ENCODE measurements at regions not wholly inside any gene's neighbourhood (a gene's known extent, or its start where the extent isn't known, plus 50 kb on each side); places are given as distances from the start of the nearest gene placed in this dataset.
"Not testable (repeated sequence)": the region's sequence is repeated elsewhere in the genome, so short reads cannot be mapped to it uniquely, and the experiment has no call there.

- TF ChIP-seq POLR2A (IDR thresholded peaks at IDR 0.05): no peak
- TF ChIP-seq CTCF (IDR thresholded peaks at IDR 0.05): no peak
- H3K9me3 ChIP-seq: no peaks in the 10 kb centered on the region
- peak in 2 of 3 donors; percentile 24 to 72 for DNase-seq
- H3K36me3 ChIP-seq: no peaks in the 10 kb centered on the region
- peak overlapping the region; percentile 32 to 83 (median 66) for H3K27ac ChIP-seq
- no peaks in the 10 kb centered on the region for H3K27me3 ChIP-seq
- peaks cover 0 to 27% (median 0%) of the 10 kb centered on the region in 4 donors for H3K4me1 ChIP-seq
- peak overlapping the region in 3 of 4 donors; percentile 1 to 11 (median 1) for H3K4me3 ChIP-seq
Measured at GRCh38 chr15:38129531-38130204, 123.0 kb upstream of the SPRED1 start.

GRCh38 chr15:38130205-38130567, 122.5 kb upstream of the SPRED1 start:
- H3K4me1 ChIP-seq: peaks cover 0 to 27% (median 0%) of the 10 kb centered on the region in 4 donors
- no peaks in the 10 kb centered on the region for H3K36me3 ChIP-seq
- TF ChIP-seq CTCF (IDR thresholded peaks at IDR 0.05) (no peak), POLR2A (IDR thresholded peaks at IDR 0.05) (no peak)
- no peaks in the 10 kb centered on the region for H3K27me3 ChIP-seq
- H3K9me3 ChIP-seq: no peaks in the 10 kb centered on the region
- DNase-seq: no peak
- H3K27ac ChIP-seq: peak overlapping the region; percentile 32 to 83 (median 66)
- H3K4me3 ChIP-seq: peak overlapping the region in 3 of 4 donors; percentile 1 to 11 (median 1)

- TF ChIP-seq POLR2A (IDR thresholded peaks at IDR 0.05) (no peak), CTCF (IDR thresholded peaks at IDR 0.05) (no peak)
- no peaks in the 10 kb centered on the region for H3K27me3 ChIP-seq
- H3K4me3 ChIP-seq: no peak overlapping the region
- peaks cover 0 to 27% (median 0%) of the 10 kb centered on the region in 4 donors for H3K4me1 ChIP-seq
- H3K36me3 ChIP-seq: no peaks in the 10 kb centered on the region
- DNase-seq: peak; percentile 31 to 81 (median 51)
- no peaks in the 10 kb centered on the region for H3K9me3 ChIP-seq
- peak overlapping the region; percentile 12 to 83 (median 48) for H3K27ac ChIP-seq
Measured at GRCh38 chr15:38130740-38131498, 121.7 kb upstream of the SPRED1 start.

- H3K9me3 ChIP-seq: no peaks in the 10 kb centered on the region
- no peak for TF ChIP-seq POLR2A (IDR thresholded peaks at IDR 0.05)
- TF ChIP-seq CTCF (IDR thresholded peaks at IDR 0.05): no peak
- no peaks in the 10 kb centered on the region for H3K27me3 ChIP-seq
- DNase-seq: no peak
- H3K4me3 ChIP-seq: no peak overlapping the region
- H3K27ac ChIP-seq: no peak overlapping the region
- H3K36me3 ChIP-seq: no peaks in the 10 kb centered on the region
- H3K4me1 ChIP-seq: peaks cover 0 to 1% (median 0%) of the 10 kb centered on the region in 4 donors
Measured at GRCh38 chr15:38134252-38134651, 118.4 kb upstream of the SPRED1 start.

GRCh38 chr15:38142195-38142594, 110.4 kb upstream of the SPRED1 start:
- H3K36me3 ChIP-seq, H3K27me3 ChIP-seq, H3K4me1 ChIP-seq, H3K9me3 ChIP-seq, H3K27ac ChIP-seq, DNase-seq, H3K4me3 ChIP-seq: not testable (repeated sequence)

- TF ChIP-seq POLR2A (IDR thresholded peaks at IDR 0.05) (no peak), CTCF (IDR thresholded peaks at IDR 0.05) (no peak)
- no peaks in the 10 kb centered on the region for H3K9me3 ChIP-seq
- H3K4me1 ChIP-seq: no peaks in the 10 kb centered on the region
- no peak overlapping the region for H3K27ac ChIP-seq
- H3K4me3 ChIP-seq: no peak overlapping the region
- no peaks in the 10 kb centered on the region for H3K27me3 ChIP-seq
- H3K36me3 ChIP-seq: no peaks in the 10 kb centered on the region
- DNase-seq: no peak
Measured at GRCh38 chr15:38144921-38145320, 107.7 kb upstream of the SPRED1 start.

Measured in Peyer's patch (tissue), 4 donors.